Muscle of leg (tissue), 3 donors: ENCODE measurements at regions not wholly inside any gene's neighbourhood (a gene's known extent, or its start where the extent isn't known, plus 50 kb on each side); places are given as distances from the start of the nearest gene placed in this dataset.
"Not testable (repeated sequence)": the region's sequence is repeated elsewhere in the genome, so short reads cannot be mapped to it uniquely, and the experiment has no call there.

Experiments
- DNase-seq: peaks from one replicate; pipeline ENCODE4 v3.0.0; 2013
- H3K27ac ChIP-seq: one replicate; pipeline ENCODE4 v1.5.1; 2013; ENCODE audit warnings: mild to moderate bottlenecking, low read length, control low read depth
- H3K27me3 ChIP-seq: one replicate; pipeline ENCODE4 v1.6.1; 2013; ENCODE audit warnings: low read length; ENCODE audit not compliant: control insufficient read depth, insufficient read depth
- H3K36me3 ChIP-seq: one replicate; pipeline ENCODE4 v1.6.1; 2013; ENCODE audit warnings: low read length; ENCODE audit not compliant: control insufficient read depth, insufficient read depth
- H3K4me1 ChIP-seq: one replicate; pipeline ENCODE4 v1.6.1; 2013; ENCODE audit warnings: low read length; ENCODE audit not compliant: control insufficient read depth, insufficient read depth
- H3K4me3 ChIP-seq: one replicate; pipeline ENCODE4 v1.5.1; 2013; ENCODE audit warnings: low read length, control low read depth
- H3K9me3 ChIP-seq: replicated peaks from 2 replicates; pipeline ENCODE4 v1.6.1; 2013; ENCODE audit warnings: low read depth, low read length; ENCODE audit not compliant: control insufficient read depth
- WGBS: methylation state at CpG from one replicate; pipeline ENCODE4 v1.1.5; 2013; ENCODE audit warnings: missing lambda C conversion rate; ENCODE audit not compliant: insufficient coverage; 5-methylcytosine and 5-hydroxymethylcytosine counted together

- no peak for DNase-seq
- H3K27me3 ChIP-seq: no peaks in the 10 kb centered on the region
- H3K9me3 ChIP-seq: no peaks in the 10 kb centered on the region
- H3K4me3 ChIP-seq: no peak overlapping the region
- no peak overlapping the region for H3K27ac ChIP-seq
- no peaks in the 10 kb centered on the region for H3K4me1 ChIP-seq
- H3K36me3 ChIP-seq: no peaks in the 10 kb centered on the region
- WGBS: no CpG with 5 or more reads among the region's 2 CpGs
Measured at GRCh38 chr4:54587107-54587891, 70.5 kb upstream of the KIT start.

GRCh38 chr4:54588404-54588803 lies 69.4 kb upstream of the KIT start:
- Histone ChIP-seq H3K4me1 (no peaks in the 10 kb centered on the region), H3K27me3 (no peaks in the 10 kb centered on the region), H3K27ac (no peak overlapping the region), H3K36me3 (no peaks in the 10 kb centered on the region), H3K9me3 (no peaks in the 10 kb centered on the region), H3K4me3 (no peak overlapping the region)
- no peak for DNase-seq
- WGBS: 100% methylated on average over 2 of the region's 4 CpGs

- Histone ChIP-seq H3K4me3 (no peak overlapping the region), H3K36me3 (no peaks in the 10 kb centered on the region), H3K9me3 (no peaks in the 10 kb centered on the region), H3K27me3 (no peaks in the 10 kb centered on the region), H3K4me1 (no peaks in the 10 kb centered on the region), H3K27ac (no peak overlapping the region)
- DNase-seq: no peak
- WGBS: no CpG with 5 or more reads among the region's 2 CpGs
Measured at GRCh38 chr4:54589586-54589985, 68.2 kb upstream of the KIT start.

GRCh38 chr4:54593795-54594322 lies 63.9 kb upstream of the KIT start:
- 50% methylated on average over 1 of the region's 2 CpGs for WGBS
- DNase-seq: no peak
- H3K36me3 ChIP-seq: no peaks in the 10 kb centered on the region
- no peaks in the 10 kb centered on the region for H3K9me3 ChIP-seq
- H3K27ac ChIP-seq: no peak overlapping the region
- no peaks in the 10 kb centered on the region for H3K4me1 ChIP-seq
- H3K4me3 ChIP-seq: no peak overlapping the region
- no peaks in the 10 kb centered on the region for H3K27me3 ChIP-seq

DNA sequence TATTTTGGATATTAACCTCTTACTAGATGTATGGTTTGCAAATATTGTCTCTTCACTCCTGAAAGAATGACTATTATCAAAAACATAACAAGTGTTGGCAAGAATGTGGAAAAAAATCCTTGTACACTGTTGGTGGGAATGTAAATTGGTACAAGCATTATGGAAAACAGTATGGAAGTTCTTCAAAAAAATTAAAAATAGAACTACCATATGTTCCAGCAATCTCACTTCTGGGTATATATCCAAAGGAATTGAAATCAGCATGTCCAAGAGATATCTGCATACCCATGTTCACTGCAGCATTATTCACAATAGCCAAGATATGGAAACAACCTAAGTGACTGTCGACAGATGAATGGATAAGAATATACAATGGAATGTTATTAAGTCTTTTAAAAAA lies 61.6 kb upstream of the KIT start:
- no peak overlapping the region for H3K4me3 ChIP-seq
- DNase-seq: no peak
- H3K27me3 ChIP-seq: no peaks in the 10 kb centered on the region
- no peaks in the 10 kb centered on the region for H3K9me3 ChIP-seq
- no CpG with 5 or more reads among the region's 1 CpG for WGBS
- no peak overlapping the region for H3K27ac ChIP-seq
- no peaks in the 10 kb centered on the region for H3K36me3 ChIP-seq
- no peaks in the 10 kb centered on the region for H3K4me1 ChIP-seq

- not testable (repeated sequence) for H3K27ac ChIP-seq, H3K9me3 ChIP-seq, H3K36me3 ChIP-seq, H3K4me1 ChIP-seq, H3K27me3 ChIP-seq, DNase-seq, H3K4me3 ChIP-seq
- WGBS: 100% methylated on average over 1 of the region's 6 CpGs
Measured at GRCh38 chr4:54597678-54598077, 60.1 kb upstream of the KIT start.

DNA sequence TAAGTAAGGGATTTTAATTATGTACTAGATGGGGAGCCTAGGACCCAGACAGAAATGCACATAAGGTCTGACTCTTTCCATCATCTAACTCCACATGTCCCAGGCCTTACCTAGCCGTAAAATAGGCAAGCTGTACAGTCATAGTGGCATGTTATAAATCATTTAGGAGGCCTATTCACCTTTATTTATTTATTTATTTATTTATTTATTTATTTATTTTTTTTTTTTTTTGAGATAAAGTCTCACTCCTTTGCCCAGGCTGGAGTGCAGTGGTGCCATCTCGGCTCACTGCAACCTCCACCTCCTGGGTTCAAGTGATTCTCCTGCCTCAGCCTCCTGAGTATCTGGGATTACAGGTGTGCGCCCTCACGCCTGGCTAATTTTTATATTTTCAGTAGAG lies 55.6 kb upstream of the KIT start:
- not testable (repeated sequence) for H3K4me3 ChIP-seq, H3K9me3 ChIP-seq, H3K27ac ChIP-seq, H3K27me3 ChIP-seq, DNase-seq, H3K36me3 ChIP-seq, H3K4me1 ChIP-seq
- 88% methylated on average over 3 of the region's 4 CpGs for WGBS

DNA sequence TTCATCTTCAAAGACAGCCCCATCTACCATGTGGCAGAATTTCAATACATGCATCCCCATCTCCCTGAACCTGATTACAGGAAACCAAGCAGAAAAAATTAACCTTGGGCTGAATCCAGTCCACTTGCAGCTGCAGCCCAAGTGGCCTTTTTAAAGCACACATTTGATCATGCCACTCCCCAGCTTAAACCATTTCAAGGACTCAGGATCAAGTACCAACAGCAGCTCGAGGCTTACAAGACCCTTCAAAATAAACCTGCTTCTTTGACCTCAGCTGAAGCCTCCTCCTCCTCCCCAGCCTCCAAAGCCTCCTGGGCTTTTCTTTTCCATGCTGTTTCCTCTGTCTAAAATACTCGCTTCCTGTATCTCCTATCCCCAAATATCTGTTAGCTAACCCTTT lies 50.7 kb upstream of the KIT start:
- 20% methylated on average over 1 of the region's 2 CpGs for WGBS
- Histone ChIP-seq H3K27me3 (no peaks in the 10 kb centered on the region), H3K9me3 (no peaks in the 10 kb centered on the region), H3K4me1 (no peaks in the 10 kb centered on the region), H3K36me3 (no peaks in the 10 kb centered on the region), H3K4me3 (no peak overlapping the region), H3K27ac (no peak overlapping the region)
- no peak for DNase-seq

- DNase-seq: no peak
- no peak overlapping the region for H3K4me3 ChIP-seq
- H3K27me3 ChIP-seq: no peaks in the 10 kb centered on the region
- no peaks in the 10 kb centered on the region for H3K9me3 ChIP-seq
- H3K4me1 ChIP-seq: no peaks in the 10 kb centered on the region
- H3K27ac ChIP-seq: no peak overlapping the region
- no peaks in the 10 kb centered on the region for H3K36me3 ChIP-seq
Measured at GRCh38 chr4:54607521-54607920, 50.2 kb upstream of the KIT start.
